GM12892 (cell line): ENCODE measurements at regions not wholly inside any gene's neighbourhood (a gene's known extent, or its start where the extent isn't known, plus 50 kb on each side); places are given as distances from the start of the nearest gene placed in this dataset.

ENCODE experiments used
- DNase-seq: peaks from one replicate; pipeline ENCODE4 v3.0.0; 2011; ENCODE audit not compliant: insufficient read length
- FAIRE-seq: peaks from 2 replicates; lab custom pipeline; 2011; peaks lifted over from hg19 to GRCh38; lab: Jason Lieb, UNC
- POLR2A ChIP-seq: IDR thresholded peaks from 2 replicates; pipeline ENCODE4 v1.6.1; 2011; ENCODE audit warnings: low read depth, low read length, control low read depth
- POLR2AphosphoS5 ChIP-seq: IDR thresholded peaks from 2 replicates; pipeline ENCODE4 v1.6.1; 2011; ENCODE audit warnings: low read depth, low read length, control low read depth
- TAF1 ChIP-seq: IDR thresholded peaks from 2 replicates; pipeline ENCODE4 v1.6.1; 2011; ENCODE audit warnings: low read depth, mild to moderate bottlenecking, control low read depth, low read length, borderline replicate concordance

DNA sequence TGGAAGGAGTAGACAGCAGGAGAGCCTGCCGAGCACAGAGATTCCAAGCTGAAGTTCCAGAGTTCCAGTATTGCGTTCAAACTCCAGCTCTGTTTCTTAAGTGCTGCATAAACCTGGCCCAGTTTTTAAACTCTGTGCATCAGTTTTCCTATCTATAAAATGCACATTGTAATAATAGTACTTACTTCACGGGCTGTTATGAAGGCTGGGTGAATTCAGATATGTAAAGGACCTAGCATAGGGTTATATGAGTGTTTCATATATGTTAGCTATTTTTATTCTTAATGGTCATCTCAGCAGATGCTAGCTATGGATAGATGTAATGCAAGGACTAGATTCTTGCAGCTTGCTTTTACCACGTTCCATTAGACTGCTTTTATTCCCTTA, 293.1 kb upstream of the SEMA3C start:
- no peak for DNase-seq
- no peak for FAIRE-seq
- TF ChIP-seq TAF1 (no peak), POLR2A (no peak), POLR2AphosphoS5 (no peak)

DNA sequence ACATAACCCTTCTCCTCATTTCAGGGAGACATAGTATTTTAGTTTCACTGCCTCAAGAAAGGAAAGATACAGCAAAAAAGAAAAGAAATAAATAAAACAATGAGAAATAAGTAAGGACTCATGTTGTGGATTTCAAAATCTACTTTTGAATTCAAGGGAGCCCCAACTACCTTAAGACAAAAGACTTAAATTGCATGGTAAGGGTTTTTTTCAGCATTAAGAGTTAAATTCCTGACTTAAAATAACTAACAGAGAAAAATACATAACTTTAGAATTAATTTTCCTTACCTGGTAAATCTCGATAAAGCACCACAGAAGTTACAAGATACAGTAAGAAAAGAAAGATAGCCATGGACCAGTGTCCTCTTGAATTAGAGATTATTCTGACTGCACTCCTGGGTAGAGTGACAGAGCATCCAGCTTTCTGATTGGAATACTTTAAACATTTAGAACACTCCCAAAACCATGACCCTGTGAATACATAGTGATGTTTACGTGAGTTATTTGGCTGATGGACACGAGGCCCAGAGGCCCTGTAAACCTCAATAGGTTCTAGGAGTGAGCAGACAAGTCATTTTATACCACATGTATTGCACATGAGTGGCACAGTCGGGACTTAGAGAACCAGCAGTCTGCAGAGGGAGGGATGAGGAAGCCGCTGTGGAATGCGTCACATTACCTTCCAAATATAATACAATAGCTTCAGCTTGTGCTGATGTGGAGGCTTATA, 292.5 kb upstream of the SEMA3C start:
- FAIRE-seq = no peak
- no peak for DNase-seq
- TF ChIP-seq POLR2AphosphoS5 = no peak
- TF ChIP-seq TAF1 = no peak
- no peak for TF ChIP-seq POLR2A

- FAIRE-seq (no peak), DNase-seq (no peak)
These were observed 291.6 kb upstream of the SEMA3C start for GRCh38 chr7:81210137-81211064.

DNA sequence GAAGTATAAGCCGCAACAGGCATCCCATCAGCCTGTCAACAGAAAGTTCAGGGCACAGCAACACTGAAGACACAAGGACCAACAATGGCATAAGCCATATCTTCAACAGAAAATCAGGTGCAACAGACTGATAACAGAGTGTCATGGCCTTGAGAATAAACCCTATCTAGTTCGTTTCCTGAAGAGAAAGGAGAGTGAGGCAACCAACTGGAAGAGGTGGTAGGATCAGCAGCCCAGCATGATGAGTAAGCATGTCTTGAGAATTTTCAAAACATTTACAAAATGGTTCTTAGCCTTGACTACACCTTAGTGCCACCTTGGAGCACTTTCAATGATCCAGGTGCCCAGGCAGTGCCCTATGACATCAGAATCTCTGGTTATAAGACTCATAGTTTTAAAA, 290.2 kb upstream of the SEMA3C start:
- DNase-seq (no peak), FAIRE-seq (no peak)
- TF ChIP-seq POLR2AphosphoS5 (no peak), POLR2A (no peak), TAF1 (no peak)

More at GRCh38 chr7:81210137-81211064, 291.6 kb upstream of the SEMA3C start:
- no peak for TF ChIP-seq POLR2A
- TF ChIP-seq POLR2AphosphoS5 = no peak
- no peak for TF ChIP-seq TAF1

GRCh38 chr7:81207801-81208200, 288.9 kb upstream of the SEMA3C start:
- no peak for FAIRE-seq
- no peak for TF ChIP-seq TAF1
- TF ChIP-seq POLR2AphosphoS5 = no peak
- DNase-seq = no peak

GRCh38 chr7:81206667-81207360, 288.0 kb upstream of the SEMA3C start:
- no peak for TF ChIP-seq TAF1
- FAIRE-seq (no peak), DNase-seq (no peak)

GRCh38 chr7:81206217-81206616, 287.4 kb upstream of the SEMA3C start:
- no peak for FAIRE-seq
- no peak for DNase-seq
- no peak for TF ChIP-seq POLR2AphosphoS5
- TF ChIP-seq TAF1 = no peak
- TF ChIP-seq POLR2A = no peak

- DNase-seq (no peak), FAIRE-seq (no peak)
- TF ChIP-seq POLR2A = no peak
- TF ChIP-seq POLR2AphosphoS5 = no peak
- no peak for TF ChIP-seq TAF1
These were observed 282.3 kb upstream of the SEMA3C start for GRCh38 chr7:81201188-81201587.

DNA sequence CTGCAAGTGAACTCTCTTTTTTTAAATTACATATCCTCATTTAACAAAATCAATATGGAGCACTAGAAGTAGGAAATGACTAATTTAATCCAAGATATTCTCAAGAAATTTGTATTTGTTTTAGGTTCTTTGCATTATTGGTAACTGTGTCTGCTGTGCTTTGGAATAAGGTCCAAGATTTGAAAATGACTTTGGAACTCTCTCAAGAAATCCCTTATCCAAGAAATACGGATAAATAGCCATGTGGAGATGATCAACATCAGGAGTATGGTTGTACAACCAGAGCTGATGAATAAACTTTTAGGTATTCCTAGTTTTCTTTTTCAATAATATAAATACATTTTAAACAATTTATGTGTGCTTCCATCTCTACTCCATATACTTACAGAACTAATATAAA, 279.9 kb upstream of the SEMA3C start:
- FAIRE-seq = no peak
- DNase-seq = no peak
- no peak for TF ChIP-seq POLR2A

DNA sequence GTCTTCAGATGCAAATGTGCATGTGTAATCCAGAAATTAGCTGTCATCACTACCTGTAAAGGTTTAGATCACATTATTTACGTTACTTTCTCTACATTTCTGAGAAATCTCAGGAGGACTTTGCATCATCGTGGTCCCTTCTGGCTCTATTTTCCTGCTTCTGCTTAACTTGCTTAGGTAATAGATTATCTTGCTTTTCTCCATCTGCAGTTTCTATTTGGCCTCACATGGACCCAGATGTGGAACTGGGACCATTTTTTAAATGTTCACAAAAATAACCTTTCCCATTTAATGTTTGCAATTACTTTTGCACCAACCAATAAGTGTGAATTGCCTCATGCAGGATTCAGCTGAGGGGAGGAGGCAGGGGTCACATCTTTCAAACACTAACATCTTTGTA, 278.4 kb upstream of the SEMA3C start:
- no peak for FAIRE-seq
- TF ChIP-seq POLR2A (no peak), POLR2AphosphoS5 (no peak), TAF1 (no peak)
- DNase-seq = no peak

DNA sequence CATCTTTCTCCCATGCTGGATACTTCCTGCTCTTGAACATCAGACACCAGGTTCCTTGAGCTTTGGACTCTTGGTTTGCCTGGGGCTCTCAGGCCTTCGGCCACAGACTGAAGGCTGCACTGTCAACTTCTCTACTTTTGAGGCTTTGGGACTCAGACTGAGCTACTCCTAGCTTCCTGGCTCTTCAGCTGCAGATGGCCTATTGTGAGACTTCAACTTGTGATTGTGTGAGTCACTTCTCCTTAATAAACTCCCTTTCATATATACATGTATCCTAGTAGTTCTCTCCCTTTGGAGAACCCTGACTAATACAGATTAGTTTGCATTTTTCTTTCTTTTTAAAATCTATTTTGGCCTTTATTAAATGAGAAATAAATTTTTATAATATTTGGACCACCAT, 276.2 kb upstream of the SEMA3C start:
- FAIRE-seq = no peak
- TF ChIP-seq POLR2AphosphoS5 = no peak
- no peak for TF ChIP-seq POLR2A
- TF ChIP-seq TAF1 = no peak

DNA sequence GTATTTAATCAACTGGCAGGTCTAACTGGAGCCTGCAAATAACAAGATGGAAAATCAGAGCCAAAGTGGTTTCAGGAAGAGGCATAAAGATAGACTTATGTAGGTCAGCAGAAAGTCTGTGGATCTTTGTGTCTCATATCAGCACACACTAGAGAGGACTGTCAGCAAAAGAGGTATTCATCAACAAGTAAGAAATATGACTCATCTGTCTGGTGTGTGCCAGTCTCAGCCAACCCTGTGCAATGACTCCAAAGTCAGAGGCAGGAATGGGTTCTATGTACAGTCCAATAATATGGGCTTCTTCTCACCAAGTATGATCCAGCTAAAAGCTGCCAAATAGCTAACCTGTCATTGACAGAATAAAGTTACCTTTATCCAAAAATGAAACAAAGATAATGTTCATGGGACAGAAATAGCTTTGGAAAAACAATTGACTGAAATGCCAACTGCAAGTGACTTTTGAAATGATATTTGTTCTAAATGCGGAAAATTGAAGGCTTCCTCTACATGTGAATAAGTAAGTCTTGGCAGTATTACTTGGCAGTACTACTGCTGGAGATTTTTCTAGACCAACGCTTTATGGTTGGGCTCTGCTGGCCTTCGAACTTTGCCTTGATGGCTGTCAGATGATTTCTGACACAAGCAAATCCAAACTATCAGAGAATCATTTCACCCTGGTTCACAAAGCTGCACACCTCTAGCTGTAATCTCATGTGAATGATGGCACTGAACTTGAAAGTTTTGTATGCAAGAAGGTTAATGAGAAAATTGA, 272.3 kb upstream of the SEMA3C start:
- DNase-seq = no peak

More for the DNA sequence above, 276.2 kb upstream of the SEMA3C start:
- DNase-seq = no peak

More for the DNA sequence above, 272.3 kb upstream of the SEMA3C start:
- TF ChIP-seq POLR2AphosphoS5 (no peak), TAF1 (no peak), POLR2A (no peak)
- FAIRE-seq = no peak
